Esophagus muscularis mucosa (tissue), 4 donors: ENCODE measurements at regions not wholly inside any gene's neighbourhood (a gene's known extent, or its start where the extent isn't known, plus 50 kb on each side); places are given as distances from the start of the nearest gene placed in this dataset.
A peak's percentile ranks its signal among the peaks of the same experiment; 100 is the strongest.

ENCODE experiments used
- DNase-seq: peaks from one replicate; pipeline ENCODE4 v3.0.0-alpha.2; 2017; ENCODE audit errors: extremely low spot score
- H3K27ac ChIP-seq, 4 donors: fragments of 200-600 bp; sonication (generic); replicated peaks in 1 of 4; 1 replicate in 3 of 4; 2 replicates in 1 of 4; pipeline ENCODE4 v1.5.1; 2016 to 2019; ENCODE audit warnings: mild to moderate bottlenecking in 1 of 4
- H3K27me3 ChIP-seq, 4 donors: fragments of 200-600 bp; sonication (generic); one replicate each; pipeline versions ENCODE4 v1.5.1 to v1.6.0; 2016 to 2019
- H3K36me3 ChIP-seq, 4 donors: fragments of 200-600 bp; sonication (generic); one replicate each; pipeline ENCODE4 v1.5.1; 2016 to 2019
- H3K4me1 ChIP-seq, 4 donors: fragments of 200-600 bp; sonication (generic); one replicate each; pipeline ENCODE4 v1.5.1; 2016 to 2019
- H3K4me3 ChIP-seq, 4 donors: fragments of 200-600 bp; sonication (generic); 1 replicate in 2 of 4; 2 replicates in 2 of 4; pipeline ENCODE4 v1.5.1; 2016 to 2019; ENCODE audit warnings: mild to moderate bottlenecking in 4 of 4, moderate library complexity in 1 of 4
- H3K9me3 ChIP-seq, 4 donors: fragments of 200-600 bp; sonication (generic); 1 replicate in 3 of 4; 2 replicates in 1 of 4; pipeline ENCODE4 v1.5.1; 2016 to 2019
- EP300 ChIP-seq: sonication (generic); formaldehyde crosslinking; IDR thresholded peaks from one replicate; pipeline ENCODE4 v1.6.1; 2017; ENCODE audit warnings: antibody characterized with exemption
- POLR2A ChIP-seq: fragments of 450-650 bp; IDR thresholded peaks from one replicate; pipeline ENCODE4 v1.6.1; 2017; ENCODE audit warnings: antibody characterized with exemption, moderate library complexity, mild to moderate bottlenecking, low read depth
- POLR2AphosphoS5 ChIP-seq, 2 donors: sonication (generic); formaldehyde crosslinking; IDR thresholded peaks; one replicate each; pipeline ENCODE4 v1.6.1; 2017; ENCODE audit warnings: antibody characterized with exemption in 2 of 2
- WGBS: methylation state at CpG from one replicate; pipeline ENCODE4 v1.1.5; 2018; 5-methylcytosine and 5-hydroxymethylcytosine counted together
- intact Hi-C: fragments of 100-400 bp; cut with DNase I; formaldehyde crosslinking; loops from one replicate; pipeline ENCODE4 v1.15.1; 2023
- TF ChIP-seq, protein P1 (sequence below), 3 experiments: fragments of 200-600 bp in 2 of 3; fragments of 450-650 bp in 1 of 3; sonication (generic) in 2 of 3; IDR thresholded peaks; one replicate each; pipeline ENCODE4 v1.5.1; 2017 to 2019; ENCODE audit warnings: antibody characterized with exemption in 3 of 3, mild to moderate bottlenecking in 2 of 3, moderate library complexity in 1 of 3

DNA sequence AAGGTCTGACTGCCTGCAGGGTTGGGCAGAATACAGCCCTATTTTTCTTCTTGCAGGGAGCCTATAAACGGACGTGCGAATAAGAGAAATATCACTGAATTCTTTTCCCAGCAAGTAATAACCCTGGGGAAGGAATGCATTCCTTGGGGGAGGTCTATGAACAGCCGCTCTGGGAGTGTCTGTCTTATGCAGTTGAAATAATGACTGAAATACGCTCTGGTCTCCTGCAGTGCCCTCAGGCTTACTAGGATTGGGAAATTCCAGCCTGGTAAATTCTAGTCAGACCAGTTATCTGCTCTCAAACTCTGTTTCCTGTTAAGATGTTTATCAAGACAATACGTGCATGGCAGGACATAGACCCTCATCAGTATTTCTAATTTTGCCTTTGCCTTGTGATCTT is 72.1 kb upstream of the FAM241A start:
- H3K27me3 ChIP-seq: no peaks in the 10 kb centered on the region
- no peak overlapping the region for H3K4me3 ChIP-seq
- intact Hi-C loops: no loop called here
- no peaks in the 10 kb centered on the region for H3K4me1 ChIP-seq
- H3K27ac ChIP-seq: no peak overlapping the region
- no peak for TF ChIP-seq POLR2A
- TF ChIP-seq EP300: no peak
- TF ChIP-seq POLR2AphosphoS5 (IDR thresholded peaks at IDR 0.05): no peak
- TF ChIP-seq, protein P1, sequence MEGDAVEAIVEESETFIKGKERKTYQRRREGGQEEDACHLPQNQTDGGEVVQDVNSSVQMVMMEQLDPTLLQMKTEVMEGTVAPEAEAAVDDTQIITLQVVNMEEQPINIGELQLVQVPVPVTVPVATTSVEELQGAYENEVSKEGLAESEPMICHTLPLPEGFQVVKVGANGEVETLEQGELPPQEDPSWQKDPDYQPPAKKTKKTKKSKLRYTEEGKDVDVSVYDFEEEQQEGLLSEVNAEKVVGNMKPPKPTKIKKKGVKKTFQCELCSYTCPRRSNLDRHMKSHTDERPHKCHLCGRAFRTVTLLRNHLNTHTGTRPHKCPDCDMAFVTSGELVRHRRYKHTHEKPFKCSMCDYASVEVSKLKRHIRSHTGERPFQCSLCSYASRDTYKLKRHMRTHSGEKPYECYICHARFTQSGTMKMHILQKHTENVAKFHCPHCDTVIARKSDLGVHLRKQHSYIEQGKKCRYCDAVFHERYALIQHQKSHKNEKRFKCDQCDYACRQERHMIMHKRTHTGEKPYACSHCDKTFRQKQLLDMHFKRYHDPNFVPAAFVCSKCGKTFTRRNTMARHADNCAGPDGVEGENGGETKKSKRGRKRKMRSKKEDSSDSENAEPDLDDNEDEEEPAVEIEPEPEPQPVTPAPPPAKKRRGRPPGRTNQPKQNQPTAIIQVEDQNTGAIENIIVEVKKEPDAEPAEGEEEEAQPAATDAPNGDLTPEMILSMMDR (IDR thresholded peaks at IDR 0.05): no peak
- H3K9me3 ChIP-seq: no peaks in the 10 kb centered on the region
- WGBS: 88% methylated on average over 6 of the region's 6 CpGs
- DNase-seq: no peak
- no peaks in the 10 kb centered on the region for H3K36me3 ChIP-seq

DNA sequence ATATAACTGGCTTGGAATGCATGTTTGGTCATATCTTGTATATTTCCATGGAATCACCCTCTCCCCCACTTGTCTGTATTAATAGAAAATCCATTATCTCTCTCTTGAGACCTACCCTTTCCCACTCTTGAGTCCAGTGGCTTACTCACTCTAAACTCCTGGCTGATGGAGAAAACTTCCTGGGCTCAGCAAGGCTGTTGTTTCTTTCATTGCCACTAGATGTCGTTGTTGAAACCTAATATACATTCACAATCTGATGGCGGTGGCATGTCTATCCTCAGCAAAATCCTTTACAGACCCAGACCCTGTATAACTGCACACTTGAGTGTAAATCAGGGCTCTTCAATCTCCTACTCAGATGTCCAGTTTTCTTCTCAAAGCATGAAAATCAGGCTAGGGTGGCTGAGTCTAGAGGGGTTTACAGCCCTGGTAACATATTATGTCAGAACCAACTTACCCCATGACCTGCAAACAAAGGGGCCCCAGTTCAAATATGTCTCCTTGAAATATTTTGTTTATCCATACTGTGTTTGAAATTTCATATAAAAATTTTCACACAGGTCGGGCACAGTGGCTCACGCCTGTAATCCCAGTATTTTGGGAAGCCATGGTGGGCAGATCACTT is 70.0 kb upstream of the FAM241A start:
- intact Hi-C loops: no loop called here

DNA sequence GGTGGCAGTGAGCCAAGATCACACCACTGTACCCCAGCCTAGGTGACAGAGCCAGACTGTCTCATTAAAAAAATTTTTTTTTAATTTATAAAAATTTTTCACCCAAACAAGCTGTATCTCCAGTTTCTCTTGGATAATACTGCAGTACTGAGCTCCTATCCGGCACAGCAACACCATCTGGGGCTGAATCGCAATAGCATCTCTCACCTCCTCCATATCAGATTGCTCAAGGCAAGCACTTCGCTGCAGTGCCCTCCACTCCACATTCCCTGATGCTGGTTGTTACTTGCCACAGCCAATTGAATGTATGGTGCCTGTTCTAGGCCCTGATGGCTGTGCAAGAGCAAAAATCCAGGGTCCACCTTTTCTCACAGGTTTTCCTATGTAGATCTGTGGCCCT is 69.3 kb upstream of the FAM241A start:
- TF ChIP-seq EP300: no peak
- TF ChIP-seq, protein P1 (IDR thresholded peaks at IDR 0.05): no peak
- TF ChIP-seq POLR2A: no peak
- TF ChIP-seq POLR2AphosphoS5 (IDR thresholded peaks at IDR 0.05): no peak
- intact Hi-C loops: no loop called here

More for the DNA sequence above, 70.0 kb upstream of the FAM241A start:
- TF ChIP-seq EP300: no peak
- TF ChIP-seq, protein P1 (IDR thresholded peaks at IDR 0.05): peak; percentile 41 to 67 (median 44)
- no peaks in the 10 kb centered on the region for H3K4me1 ChIP-seq
- no peak overlapping the region for H3K4me3 ChIP-seq
- 54% methylated on average over 4 of the region's 4 CpGs for WGBS
- no peak overlapping the region for H3K27ac ChIP-seq
- DNase-seq: no peak
- no peaks in the 10 kb centered on the region for H3K36me3 ChIP-seq
- H3K9me3 ChIP-seq: no peaks in the 10 kb centered on the region
- no peaks in the 10 kb centered on the region for H3K27me3 ChIP-seq

DNA sequence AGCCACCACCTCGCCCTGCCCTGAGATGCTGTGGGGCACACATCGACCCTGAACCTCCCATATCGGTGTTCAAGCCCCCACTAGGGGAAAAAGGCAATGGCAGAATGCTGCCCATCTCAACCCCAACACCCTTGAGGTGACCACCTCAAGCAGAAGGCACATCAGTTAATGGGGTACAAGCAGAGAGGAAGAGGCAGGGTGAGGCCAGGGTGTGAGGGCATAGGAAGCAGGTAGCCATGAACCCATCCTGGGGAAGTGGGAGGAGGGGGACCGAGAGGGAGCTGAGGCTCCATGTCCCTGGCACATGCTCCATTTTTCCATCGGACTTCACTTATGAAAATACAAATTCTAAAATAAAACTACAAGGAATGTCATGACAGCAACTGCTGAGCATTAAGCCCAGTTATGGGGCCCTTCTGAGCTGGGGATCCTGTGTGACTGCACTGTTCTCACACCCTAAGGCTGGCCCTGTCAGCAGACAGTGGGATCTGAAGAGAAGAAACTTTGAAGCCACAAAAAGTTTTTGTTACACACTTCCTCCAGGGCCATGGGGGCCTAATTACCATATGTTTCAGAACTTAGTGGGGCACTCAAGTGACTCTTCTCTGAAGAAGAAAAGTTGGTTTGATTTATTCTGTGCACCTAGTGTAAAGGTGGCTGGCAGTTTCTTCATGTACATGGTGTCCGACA is 68.2 kb upstream of the FAM241A start:
- no peak for DNase-seq

More for the DNA sequence above, 69.3 kb upstream of the FAM241A start:
- Histone ChIP-seq H3K27ac (no peak overlapping the region), H3K36me3 (no peaks in the 10 kb centered on the region), H3K4me3 (no peak overlapping the region), H3K4me1 (no peaks in the 10 kb centered on the region), H3K9me3 (no peaks in the 10 kb centered on the region), H3K27me3 (no peaks in the 10 kb centered on the region)
- WGBS: 94% methylated on average over 3 of the region's 3 CpGs
- no peak for DNase-seq

More for the DNA sequence above, 68.2 kb upstream of the FAM241A start:
- H3K4me3 ChIP-seq: no peak overlapping the region
- H3K9me3 ChIP-seq: no peaks in the 10 kb centered on the region
- no peaks in the 10 kb centered on the region for H3K4me1 ChIP-seq
- 89% methylated on average over 5 of the region's 6 CpGs for WGBS
- H3K27ac ChIP-seq: no peak overlapping the region
- no peak for TF ChIP-seq POLR2A
- TF ChIP-seq, protein P1 (IDR thresholded peaks at IDR 0.05): no peak
- TF ChIP-seq EP300: no peak
- TF ChIP-seq POLR2AphosphoS5 (IDR thresholded peaks at IDR 0.05): no peak
- no peaks in the 10 kb centered on the region for H3K27me3 ChIP-seq
- intact Hi-C loops: no loop called here
- no peaks in the 10 kb centered on the region for H3K36me3 ChIP-seq
